Omental fat pad (tissue), 3 donors: ENCODE measurements at regions not wholly inside any gene's neighbourhood (a gene's known extent, or its start where the extent isn't known, plus 50 kb on each side); places are given as distances from the start of the nearest gene placed in this dataset.

Experiments used
- ATAC-seq: fragments of 150-250 bp; one replicate; pipeline ENCODE4 v1.9.1; 2016; ENCODE audit warnings: mild to moderate bottlenecking, moderate library complexity; ENCODE audit not compliant: low FRiP score
- DNase-seq: peaks from one replicate; pipeline ENCODE4 v3.0.0-alpha.2; 2019; ENCODE audit warnings: low spot score
- TF ChIP-seq, protein P1 (sequence below), 3 donors: fragments of 450-650 bp; IDR thresholded peaks; one replicate each; pipeline ENCODE4 v1.5.1; 2016 to 2017; ENCODE audit warnings: antibody characterized with exemption in 3 of 3, mild to moderate bottlenecking in 3 of 3, moderate library complexity in 2 of 3

DNA sequence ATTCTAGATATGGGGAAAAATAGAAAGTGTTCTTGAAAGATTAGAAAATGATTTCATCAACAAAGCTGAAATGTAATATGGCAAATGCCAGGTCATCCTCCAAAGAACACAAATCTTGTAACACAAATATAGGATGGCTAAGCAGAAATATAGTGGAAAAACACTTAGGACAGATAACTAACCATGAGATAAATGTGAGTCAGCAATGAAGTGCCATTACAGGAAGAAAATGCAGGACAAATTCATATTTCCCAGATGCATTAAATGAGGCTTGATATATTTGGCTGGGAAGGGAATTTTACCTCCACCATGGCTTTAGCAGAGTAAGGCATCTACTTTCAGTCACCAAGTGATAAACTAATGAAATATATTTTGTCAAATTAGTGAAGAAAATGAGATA lies 92.8 kb upstream of the SEMA6D start:
- ATAC-seq (no peak), DNase-seq (no peak)
- TF ChIP-seq, protein P1, sequence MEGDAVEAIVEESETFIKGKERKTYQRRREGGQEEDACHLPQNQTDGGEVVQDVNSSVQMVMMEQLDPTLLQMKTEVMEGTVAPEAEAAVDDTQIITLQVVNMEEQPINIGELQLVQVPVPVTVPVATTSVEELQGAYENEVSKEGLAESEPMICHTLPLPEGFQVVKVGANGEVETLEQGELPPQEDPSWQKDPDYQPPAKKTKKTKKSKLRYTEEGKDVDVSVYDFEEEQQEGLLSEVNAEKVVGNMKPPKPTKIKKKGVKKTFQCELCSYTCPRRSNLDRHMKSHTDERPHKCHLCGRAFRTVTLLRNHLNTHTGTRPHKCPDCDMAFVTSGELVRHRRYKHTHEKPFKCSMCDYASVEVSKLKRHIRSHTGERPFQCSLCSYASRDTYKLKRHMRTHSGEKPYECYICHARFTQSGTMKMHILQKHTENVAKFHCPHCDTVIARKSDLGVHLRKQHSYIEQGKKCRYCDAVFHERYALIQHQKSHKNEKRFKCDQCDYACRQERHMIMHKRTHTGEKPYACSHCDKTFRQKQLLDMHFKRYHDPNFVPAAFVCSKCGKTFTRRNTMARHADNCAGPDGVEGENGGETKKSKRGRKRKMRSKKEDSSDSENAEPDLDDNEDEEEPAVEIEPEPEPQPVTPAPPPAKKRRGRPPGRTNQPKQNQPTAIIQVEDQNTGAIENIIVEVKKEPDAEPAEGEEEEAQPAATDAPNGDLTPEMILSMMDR (IDR thresholded peaks at IDR 0.05): no peak

DNA sequence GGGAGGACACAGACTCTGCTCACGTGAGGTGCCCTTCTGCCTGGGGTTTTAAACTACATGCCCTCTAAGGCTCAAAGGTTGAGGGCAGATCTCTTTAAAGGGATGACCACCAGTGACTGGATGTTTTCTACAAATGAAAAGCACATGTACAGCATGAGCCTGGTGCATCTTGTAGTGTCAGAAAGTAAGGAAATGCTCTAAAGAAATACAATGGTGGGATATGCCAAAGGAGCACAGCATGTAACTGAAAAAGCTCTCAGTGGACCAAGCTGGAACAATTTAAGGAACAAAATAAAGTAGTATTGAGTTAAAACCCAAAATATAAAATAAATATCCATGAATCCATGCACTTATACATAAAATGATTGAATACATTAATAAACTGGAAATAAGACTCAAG lies 78.3 kb upstream of the SEMA6D start:
- TF ChIP-seq, protein P1 (IDR thresholded peaks at IDR 0.05): no peak
- DNase-seq (no peak), ATAC-seq (no peak)

DNA sequence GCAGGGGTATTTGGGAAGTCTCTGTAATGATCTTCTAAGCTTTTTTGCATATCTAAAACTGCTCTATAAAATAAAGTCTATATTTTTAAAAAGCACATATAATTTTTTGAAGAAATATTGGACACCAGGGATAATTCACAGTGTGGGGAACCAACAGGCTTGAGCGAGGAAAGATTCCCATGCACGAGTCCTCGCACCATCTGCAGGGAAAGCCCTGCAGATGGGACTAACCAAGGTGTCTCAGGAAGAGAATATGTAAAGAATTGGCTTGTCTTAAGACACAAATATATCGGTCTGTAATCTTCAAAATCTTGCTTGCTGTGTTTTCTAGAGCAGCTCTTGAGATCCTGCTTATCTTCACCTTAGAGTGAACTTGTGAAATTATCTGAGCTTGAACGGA lies 77.2 kb upstream of the SEMA6D start:
- TF ChIP-seq, protein P1 (IDR thresholded peaks at IDR 0.05): no peak
- ATAC-seq: no peak
- no peak for DNase-seq

DNA sequence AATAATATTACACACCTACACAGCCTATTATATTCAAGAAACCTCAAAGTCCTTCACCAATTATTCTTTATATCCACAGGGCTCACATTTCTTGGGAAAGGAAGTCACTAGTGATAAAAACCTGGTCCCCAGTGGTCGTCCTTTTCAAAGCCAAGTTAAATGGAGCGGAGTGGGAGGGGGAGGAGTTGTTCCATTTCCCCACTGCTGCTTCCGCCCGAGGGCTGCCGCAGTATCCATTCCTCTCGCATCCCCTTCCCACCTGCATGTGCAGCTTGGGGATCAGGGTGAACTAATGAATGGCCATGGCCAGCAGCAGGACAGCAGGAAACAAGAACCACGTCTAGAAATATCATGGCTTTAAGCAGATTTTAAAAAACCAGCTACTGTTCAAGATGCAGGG lies 76.4 kb upstream of the SEMA6D start:
- no peak for DNase-seq
- TF ChIP-seq, protein P1 (IDR thresholded peaks at IDR 0.05): no peak
- no peak for ATAC-seq

DNA sequence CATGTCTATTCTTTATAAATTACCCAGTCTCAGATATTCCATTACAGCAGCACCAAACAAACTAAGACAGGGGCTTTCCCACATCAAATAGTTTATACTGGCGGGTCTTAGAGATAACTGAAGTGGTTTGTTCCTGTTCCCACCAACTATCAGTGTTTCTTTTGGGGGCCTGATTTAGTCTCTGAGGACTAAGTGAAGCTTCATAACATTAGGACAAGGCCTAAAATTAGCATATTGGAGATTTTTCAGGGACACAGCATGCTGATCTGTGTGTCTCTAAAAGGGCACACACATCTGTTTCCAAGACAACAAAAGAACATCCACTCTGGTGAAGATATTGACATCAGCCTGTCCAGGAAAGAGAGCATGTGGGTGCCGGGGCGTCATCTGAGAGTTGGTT lies 72.6 kb upstream of the SEMA6D start:
- DNase-seq (no peak), ATAC-seq (no peak)
- TF ChIP-seq, protein P1 (IDR thresholded peaks at IDR 0.05): no peak

DNA sequence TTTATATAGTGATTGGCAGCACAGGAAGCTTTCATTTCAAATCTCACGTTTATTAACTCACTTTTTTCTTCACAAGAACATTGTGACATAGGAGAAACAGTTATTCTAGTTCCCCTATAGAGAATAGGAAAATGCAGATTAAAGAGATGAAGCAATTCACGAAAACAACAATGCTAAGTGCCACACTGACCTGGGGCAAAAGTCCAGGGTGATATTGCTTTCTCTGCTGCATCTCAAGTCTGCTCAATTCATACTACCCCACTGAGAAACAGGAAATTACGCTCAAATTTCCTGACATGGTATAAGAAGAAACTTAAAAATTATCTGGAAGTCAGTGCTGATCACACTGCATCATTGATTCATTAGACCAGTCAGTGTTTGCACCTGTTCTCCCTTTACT lies 66.7 kb upstream of the SEMA6D start:
- DNase-seq (no peak), ATAC-seq (no peak)
- TF ChIP-seq, protein P1 (IDR thresholded peaks at IDR 0.05): no peak

DNA sequence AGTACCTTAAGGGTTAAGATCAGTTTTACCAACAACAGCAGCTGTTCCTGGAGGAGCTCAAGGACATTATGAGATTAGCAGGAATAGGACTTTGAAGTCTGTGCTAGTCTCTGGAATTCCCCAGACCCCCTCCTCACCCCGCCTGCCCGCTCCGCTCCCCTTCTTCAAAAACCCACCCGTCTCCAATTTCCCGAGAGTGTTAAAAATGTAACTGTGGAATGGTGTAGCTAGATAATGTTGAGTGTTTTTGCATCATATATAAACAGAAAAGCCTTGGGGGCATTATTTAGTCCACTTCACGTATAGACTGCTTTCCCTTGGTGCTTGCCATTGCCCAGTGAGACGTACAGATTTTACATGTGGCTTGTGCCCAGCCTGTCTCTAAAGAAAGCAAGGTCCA lies 65.0 kb upstream of the SEMA6D start:
- DNase-seq: no peak
- TF ChIP-seq, protein P1 (IDR thresholded peaks at IDR 0.05): no peak
- ATAC-seq: no peak
